Right lobe of liver (tissue), 4 donors: ENCODE measurements at regions not wholly inside any gene's neighbourhood (a gene's known extent, or its start where the extent isn't known, plus 50 kb on each side); places are given as distances from the start of the nearest gene placed in this dataset.

Experiments used
- CTCF ChIP-seq, 4 donors: fragments of 200-600 bp in 3 of 4; fragments of 450-650 bp in 1 of 4; IDR thresholded peaks; one replicate each; pipeline versions ENCODE4 v1.5.1 to v1.8.0; 2016 to 2022; ENCODE audit warnings: antibody characterized with exemption in 4 of 4, mild to moderate bottlenecking in 2 of 4
- POLR2A ChIP-seq: fragments of 450-650 bp; IDR thresholded peaks from one replicate; pipeline ENCODE4 v1.6.1; 2017; ENCODE audit warnings: antibody characterized with exemption, mild to moderate bottlenecking
- donor health status: DM: no; HTN: no; CAD: no.
- donor health status: DM: no; HTN: no; CAD: no.
- donor health status: DM: no; HTN: yes; CAD: no.

- TF ChIP-seq CTCF (IDR thresholded peaks at IDR 0.05) (no peak), POLR2A (no peak)
Measured at GRCh38 chr14:26846388-26846787, 248.6 kb upstream of the NOVA1 start.
